ENCODE measurements at regions not wholly inside any gene's neighbourhood (a gene's known extent, or its start where the extent isn't known, plus 50 kb on each side); places are given as distances from the start of the nearest gene placed in this dataset.

DNA sequence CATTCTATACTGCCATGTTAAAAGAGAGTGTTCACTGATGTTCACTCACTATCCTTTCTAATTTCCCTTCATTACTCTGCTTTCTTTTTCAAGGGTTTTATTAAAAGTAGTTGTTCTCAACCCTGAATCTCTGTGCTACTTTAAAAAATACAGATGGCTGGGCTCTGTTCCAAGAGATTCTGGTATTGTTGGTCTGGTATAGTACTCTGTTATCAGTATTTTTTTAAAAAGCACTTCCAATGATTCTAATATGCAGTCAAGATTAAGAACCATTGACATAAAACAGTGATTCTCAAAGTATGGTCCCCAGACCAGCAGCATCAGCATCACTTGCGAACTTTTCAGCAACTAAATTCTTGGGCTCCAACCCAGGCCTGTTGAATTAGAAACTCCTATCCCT is 77.0 kb upstream of the STARD4 start:
- Mint-ChIP-seq H3K27me3 (ENCODE audit: unreplicated experiment) (peaks cover 1% of the 10 kb centered on the region), H3K4me1 (ENCODE audit: low read depth, unreplicated experiment) (no peaks in the 10 kb centered on the region), H3K27ac (ENCODE audit: unreplicated experiment) (no peak overlapping the region), H3K9me3 (ENCODE audit: unreplicated experiment) (no peaks in the 10 kb centered on the region), H3K4me3 (ENCODE audit: unreplicated experiment) (no peak overlapping the region), H3K36me3 (ENCODE audit: unreplicated experiment) (no peaks in the 10 kb centered on the region)
- DNase-seq = no peak
- TF ChIP-seq, protein P1, sequence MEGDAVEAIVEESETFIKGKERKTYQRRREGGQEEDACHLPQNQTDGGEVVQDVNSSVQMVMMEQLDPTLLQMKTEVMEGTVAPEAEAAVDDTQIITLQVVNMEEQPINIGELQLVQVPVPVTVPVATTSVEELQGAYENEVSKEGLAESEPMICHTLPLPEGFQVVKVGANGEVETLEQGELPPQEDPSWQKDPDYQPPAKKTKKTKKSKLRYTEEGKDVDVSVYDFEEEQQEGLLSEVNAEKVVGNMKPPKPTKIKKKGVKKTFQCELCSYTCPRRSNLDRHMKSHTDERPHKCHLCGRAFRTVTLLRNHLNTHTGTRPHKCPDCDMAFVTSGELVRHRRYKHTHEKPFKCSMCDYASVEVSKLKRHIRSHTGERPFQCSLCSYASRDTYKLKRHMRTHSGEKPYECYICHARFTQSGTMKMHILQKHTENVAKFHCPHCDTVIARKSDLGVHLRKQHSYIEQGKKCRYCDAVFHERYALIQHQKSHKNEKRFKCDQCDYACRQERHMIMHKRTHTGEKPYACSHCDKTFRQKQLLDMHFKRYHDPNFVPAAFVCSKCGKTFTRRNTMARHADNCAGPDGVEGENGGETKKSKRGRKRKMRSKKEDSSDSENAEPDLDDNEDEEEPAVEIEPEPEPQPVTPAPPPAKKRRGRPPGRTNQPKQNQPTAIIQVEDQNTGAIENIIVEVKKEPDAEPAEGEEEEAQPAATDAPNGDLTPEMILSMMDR (IDR thresholded peaks at IDR 0.05; ENCODE audit: partially characterized antibody, unreplicated experiment) = no peak

DNA sequence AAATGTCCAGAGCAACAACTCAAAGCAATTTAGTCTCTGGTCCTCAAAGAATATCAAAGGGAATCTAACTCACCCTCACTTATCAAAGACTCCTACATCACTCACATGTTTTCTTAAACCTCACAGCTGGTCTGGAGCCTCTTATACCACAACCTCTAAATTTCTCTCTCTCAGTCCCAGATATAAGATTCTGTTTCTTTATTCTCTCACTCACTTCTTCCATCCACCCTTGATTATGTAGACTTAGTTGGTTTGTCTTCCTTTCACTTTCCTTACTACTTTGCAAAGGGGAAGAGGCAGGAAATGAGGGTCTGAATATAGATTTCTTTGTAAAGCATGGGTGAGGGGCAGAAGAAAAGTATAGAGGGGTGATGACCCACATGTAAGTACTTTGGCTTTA is 75.4 kb upstream of the STARD4 start:
- Mint-ChIP-seq H3K4me3 (ENCODE audit: unreplicated experiment) (no peak overlapping the region), H3K27ac (ENCODE audit: unreplicated experiment) (no peak overlapping the region), H3K36me3 (ENCODE audit: unreplicated experiment) (no peaks in the 10 kb centered on the region), H3K9me3 (ENCODE audit: unreplicated experiment) (no peaks in the 10 kb centered on the region), H3K4me1 (ENCODE audit: low read depth, unreplicated experiment) (no peaks in the 10 kb centered on the region), H3K27me3 (ENCODE audit: unreplicated experiment) (peaks cover 1% of the 10 kb centered on the region)
- TF ChIP-seq, protein P1 (IDR thresholded peaks at IDR 0.05; ENCODE audit: partially characterized antibody, unreplicated experiment) = no peak
- no peak for DNase-seq

DNA sequence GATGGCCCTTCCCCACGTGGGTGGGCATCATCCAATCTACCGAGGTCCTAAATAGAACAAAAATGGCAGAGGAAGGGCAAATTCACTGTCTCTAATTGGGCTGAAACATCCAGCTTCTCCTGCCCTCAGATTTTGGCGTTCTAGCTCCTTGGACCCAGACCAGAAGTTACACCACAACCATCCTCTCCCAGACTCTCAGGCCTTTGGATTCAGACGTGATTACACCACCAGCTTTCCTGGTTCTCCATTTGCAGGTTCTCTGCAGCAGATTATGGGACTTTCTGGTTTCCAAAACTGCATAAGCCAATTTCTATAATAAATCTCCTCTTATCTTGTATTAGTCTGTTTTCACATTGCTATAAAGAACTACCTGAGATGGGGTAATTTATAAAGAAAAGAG is 73.6 kb upstream of the STARD4 start:
- H3K4me1 Mint-ChIP-seq (ENCODE audit: low read depth, unreplicated experiment) = no peaks in the 10 kb centered on the region
- TF ChIP-seq, protein P1 (IDR thresholded peaks at IDR 0.05; ENCODE audit: partially characterized antibody, unreplicated experiment) = no peak
- no peak for DNase-seq
- peaks cover 1% of the 10 kb centered on the region for H3K27me3 Mint-ChIP-seq (ENCODE audit: unreplicated experiment)
- H3K27ac Mint-ChIP-seq (ENCODE audit: unreplicated experiment) = no peak overlapping the region
- H3K4me3 Mint-ChIP-seq (ENCODE audit: unreplicated experiment) = no peak overlapping the region
- no peaks in the 10 kb centered on the region for H3K36me3 Mint-ChIP-seq (ENCODE audit: unreplicated experiment)
- H3K9me3 Mint-ChIP-seq (ENCODE audit: unreplicated experiment) = peaks cover 1% of the 10 kb centered on the region

DNA sequence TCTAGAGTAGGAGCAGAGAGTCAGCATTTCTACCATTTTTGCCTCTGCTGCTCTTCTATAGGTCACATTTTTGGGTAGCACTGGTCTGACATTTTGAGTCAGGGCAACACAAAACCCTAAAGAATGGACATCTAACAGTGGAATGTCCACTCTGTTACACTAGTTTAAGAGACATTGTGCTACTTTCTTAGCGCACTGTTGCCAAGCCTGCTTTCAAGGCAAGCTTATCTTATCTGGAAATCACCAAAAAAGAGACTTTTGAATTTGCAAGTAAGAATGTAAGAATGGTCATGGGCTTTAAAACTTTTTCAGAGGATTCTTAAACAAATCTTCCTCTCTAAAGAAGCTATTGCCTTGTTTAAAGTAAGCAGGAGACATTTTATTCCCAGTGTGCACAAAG is 73.0 kb upstream of the STARD4 start:
- no peak overlapping the region for H3K4me3 Mint-ChIP-seq (ENCODE audit: unreplicated experiment)
- peaks cover 1% of the 10 kb centered on the region for H3K9me3 Mint-ChIP-seq (ENCODE audit: unreplicated experiment)
- H3K27me3 Mint-ChIP-seq (ENCODE audit: unreplicated experiment) = peaks cover 1% of the 10 kb centered on the region
- TF ChIP-seq, protein P1 (IDR thresholded peaks at IDR 0.05; ENCODE audit: partially characterized antibody, unreplicated experiment) = no peak
- H3K4me1 Mint-ChIP-seq (ENCODE audit: low read depth, unreplicated experiment) = no peaks in the 10 kb centered on the region
- DNase-seq = no peak
- no peak overlapping the region for H3K27ac Mint-ChIP-seq (ENCODE audit: unreplicated experiment)
- no peaks in the 10 kb centered on the region for H3K36me3 Mint-ChIP-seq (ENCODE audit: unreplicated experiment)

DNA sequence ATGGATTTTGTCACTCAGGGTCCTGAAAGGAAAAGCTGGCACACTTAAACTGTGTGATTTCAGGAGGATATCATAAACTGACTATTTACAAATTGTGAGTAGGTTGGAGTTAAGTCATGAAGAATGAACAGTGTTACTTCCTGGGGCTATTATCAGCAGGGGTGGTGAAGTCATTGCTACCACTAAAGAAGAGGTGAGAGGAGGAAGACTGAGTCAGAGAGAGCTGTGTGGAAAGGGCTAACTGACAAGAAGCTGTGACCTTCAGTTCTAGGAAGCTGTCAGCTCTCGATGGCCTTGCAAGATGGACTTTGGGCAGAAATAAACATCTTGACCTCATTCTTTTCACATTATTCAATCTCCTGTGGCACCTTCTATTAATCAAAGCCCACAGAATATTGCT is 72.3 kb upstream of the STARD4 start:
- no peak for DNase-seq

More for the DNA sequence above, 72.3 kb upstream of the STARD4 start:
- TF ChIP-seq, protein P1 (IDR thresholded peaks at IDR 0.05; ENCODE audit: partially characterized antibody, unreplicated experiment) = no peak
- Mint-ChIP-seq H3K4me1 (ENCODE audit: low read depth, unreplicated experiment) (no peaks in the 10 kb centered on the region), H3K27ac (ENCODE audit: unreplicated experiment) (no peak overlapping the region), H3K27me3 (ENCODE audit: unreplicated experiment) (peaks cover 1% of the 10 kb centered on the region), H3K36me3 (ENCODE audit: unreplicated experiment) (no peaks in the 10 kb centered on the region), H3K9me3 (ENCODE audit: unreplicated experiment) (peaks cover 1% of the 10 kb centered on the region), H3K4me3 (ENCODE audit: unreplicated experiment) (no peak overlapping the region)
